GM12878 (cell line): ENCODE measurements at regions not wholly inside any gene's neighbourhood (a gene's known extent, or its start where the extent isn't known, plus 50 kb on each side); places are given as distances from the start of the nearest gene placed in this dataset.

Experiments
- ATAC-seq: fragments of 200-7000 bp; cut with Tn5 transposase; 3 replicates; pipeline ENCODE4 v1.9.1; 2020; ENCODE audit warnings: mild to moderate bottlenecking, moderate library complexity
- BruUV-seq: library from RNA; stranded (reverse); fragments of 400-500 nt; replicated peaks from 2 replicates; lab custom pipeline; 2021; lab: Mats Ljungman, UMichigan
- CTCF ChIA-PET: fragments of 300-600 bp; sonication (Branson Sonifier 250); formaldehyde crosslinking; extraction: SDS; loops from one replicate; lab custom pipeline; 2021; ENCODE audit warnings: inconsistent platforms; lab: Yijun Ruan, JAX
- POLR2A ChIA-PET: fragments of 350-600 bp; formaldehyde crosslinking; extraction: SDS; loops from one replicate; lab custom pipeline; 2021; ENCODE audit warnings: inconsistent platforms; lab: Charles Lee
- RAD21 ChIA-PET: fragments of 300-600 bp; sonication (Branson Sonifier 250); formaldehyde crosslinking; loops from one replicate; lab custom pipeline; 2023; ENCODE audit warnings: antibody characterized with exemption; ENCODE audit not compliant: unreplicated experiment; lab: Charles Lee
- SMC1A ChIA-PET: fragments of 300-600 bp; sonication (Branson Sonifier 250); formaldehyde crosslinking; loops from one replicate; lab custom pipeline; 2023; ENCODE audit not compliant: unreplicated experiment, uncharacterized antibody; lab: Charles Lee
- DNase-seq: peaks from one replicate; pipeline ENCODE4 v3.0.0-alpha.2; 2011; ENCODE audit warnings: low read depth, low spot score
- FAIRE-seq: peaks from 3 replicates; lab custom pipeline; 2011; peaks lifted over from hg19 to GRCh38; lab: Jason Lieb, UNC
- H2AFZ ChIP-seq: 2 replicates; pipeline ENCODE4 v1.6.0; 2011; ENCODE audit warnings: low read depth, low read length, control low read depth; ENCODE audit not compliant: control insufficient read depth
- H3K27ac ChIP-seq: 2 replicates; pipeline ENCODE4 v1.5.1; 2011; ENCODE audit warnings: control low read depth; ENCODE audit not compliant: control insufficient read depth, insufficient read depth
- H3K27me3 ChIP-seq, 2 experiments: replicated peaks in 1 of 2; 2 replicates each; pipeline versions ENCODE4 v1.6.0 to v1.6.1; 2011; ENCODE audit warnings: low read length in 1 of 2; ENCODE audit not compliant: control insufficient read depth in 2 of 2, insufficient read depth in 2 of 2
- H3K36me3 ChIP-seq, 2 experiments: 2 replicates each; pipeline ENCODE4 v1.5.1; 2011; ENCODE audit warnings: low read length in 1 of 2; ENCODE audit not compliant: control insufficient read depth in 2 of 2, insufficient read depth in 2 of 2
- H3K4me1 ChIP-seq: 2 replicates; pipeline ENCODE4 v1.6.1; 2011; ENCODE audit warnings: mild to moderate bottlenecking, low read length, moderate library complexity, mixed read lengths; ENCODE audit not compliant: control insufficient read depth, insufficient read depth
- H3K4me2 ChIP-seq: 2 replicates; pipeline ENCODE4 v1.6.0; 2011; ENCODE audit warnings: control low read depth; ENCODE audit not compliant: control insufficient read depth, insufficient read depth
- H3K4me3 ChIP-seq: fragments of 200-600 bp; sonication (generic); 2 replicates; pipeline ENCODE4 v1.5.1; 2016
- H3K79me2 ChIP-seq: 2 replicates; pipeline ENCODE4 v1.6.0; 2011; ENCODE audit warnings: low read length; ENCODE audit not compliant: control insufficient read depth, insufficient read depth
- H3K9ac ChIP-seq: 2 replicates; pipeline ENCODE4 v1.8.0; 2011; ENCODE audit warnings: low read length, control low read depth, mixed read lengths; ENCODE audit not compliant: control insufficient read depth, insufficient read depth
- H3K9me3 ChIP-seq: replicated peaks from 3 replicates; pipeline ENCODE4 v1.5.1; 2011; ENCODE audit warnings: mild to moderate bottlenecking, low read length; ENCODE audit not compliant: control insufficient read depth, insufficient read depth
- H4K20me1 ChIP-seq: 2 replicates; pipeline ENCODE4 v1.6.0; 2011; ENCODE audit not compliant: control insufficient read depth, insufficient read depth
- CHD1 ChIP-seq: IDR thresholded peaks from 2 replicates; pipeline ENCODE4 v1.6.1; 2012; ENCODE audit warnings: low read depth, low read length, improper control_type of control experiment
- EGR1 ChIP-seq, 2 experiments: IDR thresholded peaks; 1 replicate in 1 of 2; 2 replicates in 1 of 2; pipeline ENCODE4 v1.6.1; 2011 to 2012; ENCODE audit warnings: low read depth in 2 of 2, low read length in 2 of 2, borderline replicate concordance in 1 of 2, mild to moderate bottlenecking in 1 of 2, moderate library complexity in 1 of 2
- FOS ChIP-seq: IDR thresholded peaks from 3 replicates; pipeline ENCODE4 v1.6.1; 2011; ENCODE audit warnings: borderline replicate concordance; ENCODE audit not compliant: insufficient read length; ENCODE audit errors: extremely low read depth
- IKZF1 ChIP-seq: fragments of 450-650 bp; conservative IDR thresholded peaks from 2 replicates; pipeline ENCODE4 v1.6.1; 2017; ENCODE audit warnings: antibody characterized with exemption, mild to moderate bottlenecking
- JUNB ChIP-seq: IDR thresholded peaks from 2 replicates; pipeline ENCODE4 v1.6.1; 2016; ENCODE audit warnings: antibody characterized with exemption, mild to moderate bottlenecking
- MTA3 ChIP-seq: IDR thresholded peaks from 2 replicates; pipeline ENCODE4 v1.6.1; 2012; ENCODE audit warnings: low read length, inconsistent platforms, borderline replicate concordance
- POU2F2 ChIP-seq: IDR thresholded peaks from 3 replicates; pipeline ENCODE4 v1.6.1; 2011; ENCODE audit warnings: low read depth, mild to moderate bottlenecking, low read length, borderline replicate concordance
- SIN3A ChIP-seq: IDR thresholded peaks from 2 replicates; pipeline ENCODE4 v1.6.1; 2012; ENCODE audit warnings: low read depth, low read length, improper control_type of control experiment
- SIX5 ChIP-seq: IDR thresholded peaks from 2 replicates; pipeline ENCODE4 v1.6.1; 2011; ENCODE audit warnings: mild to moderate bottlenecking, low read depth, low read length, moderate library complexity; ENCODE audit not compliant: severe bottlenecking
- SREBF2 ChIP-seq: IDR thresholded peaks from 2 replicates; pipeline ENCODE4 v1.6.1; 2012; ENCODE audit warnings: mild to moderate bottlenecking, low read length
- TBL1XR1 ChIP-seq: IDR thresholded peaks from 2 replicates; pipeline ENCODE4 v1.6.1; 2012; ENCODE audit warnings: low read depth, low read length, improper control_type of control experiment
- YBX1 ChIP-seq: fragments of 450-650 bp; IDR thresholded peaks from 2 replicates; pipeline ENCODE4 v1.6.1; 2016; ENCODE audit warnings: antibody characterized with exemption
- ZSCAN29 ChIP-seq: fragments of 450-650 bp; IDR thresholded peaks from 2 replicates; pipeline ENCODE4 v1.6.1; 2017; ENCODE audit warnings: mild to moderate bottlenecking, moderate library complexity
- WGBS: methylation state at CpG from one replicate; pipeline ENCODE4 v1.1.6; 2016; ENCODE audit warnings: low lambda C conversion rate; ENCODE audit not compliant: insufficient replicate concordance, insufficient coverage; ENCODE audit errors: missing lambda C conversion rate; 5-methylcytosine and 5-hydroxymethylcytosine counted together
- in situ Hi-C: fragments of 300-500 bp; cut with MboI; formaldehyde crosslinking; loops from 9 replicates; pipeline ENCODE4 v1.14.3; 2018; ENCODE audit warnings: mixed read lengths
- intact Hi-C: fragments of 100-400 bp; cut with micrococcal nuclease; formaldehyde crosslinking; loops from one replicate; pipeline ENCODE4 v1.14.2; 2022; ENCODE audit not compliant: unreplicated experiment
- TF ChIP-seq, protein P1 (sequence below): IDR thresholded peaks from 2 replicates; pipeline ENCODE4 v1.6.1; 2011; ENCODE audit warnings: borderline replicate concordance, low read depth, mild to moderate bottlenecking, moderate library complexity, low read length; ENCODE audit not compliant: insufficient read depth, poor library complexity, severe bottlenecking
- TF ChIP-seq, protein P2 (sequence below): IDR thresholded peaks from 2 replicates; pipeline ENCODE4 v1.6.1; 2011; ENCODE audit warnings: low read depth, low read length, improper control_type of control experiment, borderline replicate concordance
- TF ChIP-seq, protein P3 (sequence below): fragments of 450-650 bp; formaldehyde crosslinking; IDR thresholded peaks from 2 replicates; pipeline ENCODE4 v1.5.0; 2022; ENCODE audit warnings: mild to moderate bottlenecking, missing genetic modification characterization
- TF ChIP-seq, protein P4 (sequence below): fragments of 450-650 bp; IDR thresholded peaks from 2 replicates; pipeline ENCODE4 v1.6.1; 2017; ENCODE audit warnings: low read depth, mild to moderate bottlenecking, moderate library complexity

DNA sequence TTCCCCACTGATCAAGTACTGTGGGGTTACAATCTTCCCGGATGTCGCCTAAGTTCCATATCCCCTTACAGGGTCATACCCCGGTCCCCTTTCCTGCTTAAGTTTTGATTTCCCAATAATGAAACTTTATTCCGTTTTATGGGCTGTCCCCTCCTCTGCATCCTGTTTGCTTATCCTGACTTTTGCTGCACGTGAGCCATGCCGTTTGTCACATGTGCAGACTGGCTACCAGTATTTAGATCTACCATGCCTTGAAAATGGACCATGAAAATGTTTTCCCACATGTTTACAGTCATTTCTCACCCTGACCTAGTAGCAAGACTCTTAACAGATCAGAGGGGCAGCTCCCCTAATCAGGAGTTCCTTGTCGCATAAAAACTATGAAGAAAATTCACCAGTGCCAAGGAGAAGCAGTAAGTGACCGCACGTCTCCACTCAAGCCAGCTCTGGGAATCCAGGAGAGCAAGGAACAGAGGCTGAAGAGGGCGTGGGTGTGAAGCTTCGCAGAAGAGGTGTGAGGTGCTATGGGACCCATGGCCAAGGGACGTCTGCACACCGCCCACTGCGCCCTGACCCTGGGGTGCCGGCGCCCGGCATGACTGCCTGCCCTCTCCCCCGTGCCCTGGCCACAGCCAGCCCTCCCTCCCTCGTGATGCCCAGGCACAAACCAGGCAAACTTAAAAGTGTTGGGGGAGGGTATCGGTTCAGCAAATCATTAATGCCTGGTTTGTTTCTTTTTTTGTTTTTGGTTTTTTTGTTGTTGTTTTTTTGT lies 440.8 kb upstream of the SALL3 start:
- intact Hi-C loops (no loop called here), in situ Hi-C loops (loop anchor here (25.0 kb wide), 1 partner anchor 423 kb away; no protein-coding TSS in a partner anchor)
- H3K9ac ChIP-seq: no peak overlapping the region
- H3K79me2 ChIP-seq: no peaks in the 10 kb centered on the region
- H2AFZ ChIP-seq: no peak overlapping the region
- no TSS peak for BruUV-seq
- DNase-seq: no peak
- no peaks in the 10 kb centered on the region for H3K36me3 ChIP-seq
- whole genome bisulfite sequencing: 56% methylated on average over 19 of the region's 20 CpGs
- no peaks in the 10 kb centered on the region; the same call in 2 of the 3 replicates for H3K9me3 ChIP-seq
- H3K4me1 ChIP-seq: no peaks in the 10 kb centered on the region
- FAIRE-seq: no peak
- ChIA-PET CTCF (no interaction called here), SMC1A (no interaction called here), RAD21 (no interaction called here), POLR2A (no interaction called here)
- H4K20me1 ChIP-seq: no peaks in the 10 kb centered on the region
- no peak for ATAC-seq
- H3K4me3 ChIP-seq: no peak overlapping the region
- no peak overlapping the region for H3K4me2 ChIP-seq
- TF ChIP-seq, protein P1, sequence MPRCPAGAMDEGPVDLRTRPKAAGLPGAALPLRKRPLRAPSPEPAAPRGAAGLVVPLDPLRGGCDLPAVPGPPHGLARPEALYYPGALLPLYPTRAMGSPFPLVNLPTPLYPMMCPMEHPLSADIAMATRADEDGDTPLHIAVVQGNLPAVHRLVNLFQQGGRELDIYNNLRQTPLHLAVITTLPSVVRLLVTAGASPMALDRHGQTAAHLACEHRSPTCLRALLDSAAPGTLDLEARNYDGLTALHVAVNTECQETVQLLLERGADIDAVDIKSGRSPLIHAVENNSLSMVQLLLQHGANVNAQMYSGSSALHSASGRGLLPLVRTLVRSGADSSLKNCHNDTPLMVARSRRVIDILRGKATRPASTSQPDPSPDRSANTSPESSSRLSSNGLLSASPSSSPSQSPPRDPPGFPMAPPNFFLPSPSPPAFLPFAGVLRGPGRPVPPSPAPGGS: no peak
- TF ChIP-seq SIN3A (no peak), SIX5 (no peak), YBX1 (no peak), POU2F2 (no peak), EGR1 (IDR thresholded peaks at IDR 0.05; ENCODE audit: borderline replicate concordance in 1 of 2, low read depth in 2 of 2, low read length in 2 of 2) (no peak), IKZF1 (no peak), SREBF2 (no peak), ZSCAN29 (no peak), FOS (no peak), JUNB (no peak), CHD1 (no peak), MTA3 (no peak), TBL1XR1 (no peak)
- TF ChIP-seq, protein P2, sequence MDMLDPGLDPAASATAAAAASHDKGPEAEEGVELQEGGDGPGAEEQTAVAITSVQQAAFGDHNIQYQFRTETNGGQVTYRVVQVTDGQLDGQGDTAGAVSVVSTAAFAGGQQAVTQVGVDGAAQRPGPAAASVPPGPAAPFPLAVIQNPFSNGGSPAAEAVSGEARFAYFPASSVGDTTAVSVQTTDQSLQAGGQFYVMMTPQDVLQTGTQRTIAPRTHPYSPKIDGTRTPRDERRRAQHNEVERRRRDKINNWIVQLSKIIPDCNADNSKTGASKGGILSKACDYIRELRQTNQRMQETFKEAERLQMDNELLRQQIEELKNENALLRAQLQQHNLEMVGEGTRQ: no peak
- TF ChIP-seq, protein P3, sequence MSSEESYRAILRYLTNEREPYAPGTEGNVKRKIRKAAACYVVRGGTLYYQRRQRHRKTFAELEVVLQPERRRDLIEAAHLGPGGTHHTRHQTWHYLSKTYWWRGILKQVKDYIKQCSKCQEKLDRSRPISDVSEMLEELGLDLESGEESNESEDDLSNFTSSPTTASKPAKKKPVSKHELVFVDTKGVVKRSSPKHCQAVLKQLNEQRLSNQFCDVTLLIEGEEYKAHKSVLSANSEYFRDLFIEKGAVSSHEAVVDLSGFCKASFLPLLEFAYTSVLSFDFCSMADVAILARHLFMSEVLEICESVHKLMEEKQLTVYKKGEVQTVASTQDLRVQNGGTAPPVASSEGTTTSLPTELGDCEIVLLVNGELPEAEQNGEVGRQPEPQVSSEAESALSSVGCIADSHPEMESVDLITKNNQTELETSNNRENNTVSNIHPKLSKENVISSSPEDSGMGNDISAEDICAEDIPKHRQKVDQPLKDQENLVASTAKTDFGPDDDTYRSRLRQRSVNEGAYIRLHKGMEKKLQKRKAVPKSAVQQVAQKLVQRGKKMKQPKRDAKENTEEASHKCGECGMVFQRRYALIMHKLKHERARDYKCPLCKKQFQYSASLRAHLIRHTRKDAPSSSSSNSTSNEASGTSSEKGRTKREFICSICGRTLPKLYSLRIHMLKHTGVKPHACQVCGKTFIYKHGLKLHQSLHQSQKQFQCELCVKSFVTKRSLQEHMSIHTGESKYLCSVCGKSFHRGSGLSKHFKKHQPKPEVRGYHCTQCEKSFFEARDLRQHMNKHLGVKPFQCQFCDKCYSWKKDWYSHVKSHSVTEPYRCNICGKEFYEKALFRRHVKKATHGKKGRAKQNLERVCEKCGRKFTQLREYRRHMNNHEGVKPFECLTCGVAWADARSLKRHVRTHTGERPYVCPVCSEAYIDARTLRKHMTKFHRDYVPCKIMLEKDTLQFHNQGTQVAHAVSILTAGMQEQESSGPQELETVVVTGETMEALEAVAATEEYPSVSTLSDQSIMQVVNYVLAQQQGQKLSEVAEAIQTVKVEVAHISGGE (CRISPR knock-in tag): no peak
- TF ChIP-seq, protein P4, sequence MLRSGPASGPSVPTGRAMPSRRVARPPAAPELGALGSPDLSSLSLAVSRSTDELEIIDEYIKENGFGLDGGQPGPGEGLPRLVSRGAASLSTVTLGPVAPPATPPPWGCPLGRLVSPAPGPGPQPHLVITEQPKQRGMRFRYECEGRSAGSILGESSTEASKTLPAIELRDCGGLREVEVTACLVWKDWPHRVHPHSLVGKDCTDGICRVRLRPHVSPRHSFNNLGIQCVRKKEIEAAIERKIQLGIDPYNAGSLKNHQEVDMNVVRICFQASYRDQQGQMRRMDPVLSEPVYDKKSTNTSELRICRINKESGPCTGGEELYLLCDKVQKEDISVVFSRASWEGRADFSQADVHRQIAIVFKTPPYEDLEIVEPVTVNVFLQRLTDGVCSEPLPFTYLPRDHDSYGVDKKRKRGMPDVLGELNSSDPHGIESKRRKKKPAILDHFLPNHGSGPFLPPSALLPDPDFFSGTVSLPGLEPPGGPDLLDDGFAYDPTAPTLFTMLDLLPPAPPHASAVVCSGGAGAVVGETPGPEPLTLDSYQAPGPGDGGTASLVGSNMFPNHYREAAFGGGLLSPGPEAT: no peak
- H3K27me3 ChIP-seq: no peaks in the 10 kb centered on the region
- no peak overlapping the region for H3K27ac ChIP-seq
